ENCODE measurements at regions not wholly inside any gene's neighbourhood (a gene's known extent, or its start where the extent isn't known, plus 50 kb on each side); places are given as distances from the start of the nearest gene placed in this dataset.
"Not testable (repeated sequence)": the region's sequence is repeated elsewhere in the genome, so short reads cannot be mapped to it uniquely, and the experiment has no call there.

- no peak for DNase-seq
Measured at GRCh38 chr17:5978496-5978895, 91.7 kb upstream of the WSCD1 start.

DNA sequence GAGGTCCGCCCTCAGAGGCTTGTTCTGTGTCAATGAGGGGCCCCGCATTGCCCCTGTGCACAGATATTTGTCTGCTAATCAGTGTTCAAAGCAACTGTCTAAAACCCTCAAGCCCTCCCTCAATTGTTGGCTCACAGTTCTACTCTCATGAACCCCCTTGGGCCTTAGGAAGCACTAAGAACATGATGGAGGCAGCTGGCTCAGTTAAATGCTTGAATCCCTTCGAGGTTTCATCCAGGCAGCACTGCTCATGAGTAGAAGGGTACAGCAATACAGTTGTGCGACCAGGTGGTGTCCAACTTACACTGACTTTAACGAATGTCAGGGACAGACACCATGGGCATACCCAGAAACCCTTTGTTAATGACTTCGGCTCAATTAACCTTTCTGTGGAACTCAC lies 89.2 kb upstream of the WSCD1 start:
- DNase-seq = no peak

- DNase-seq = no peak
Measured at GRCh38 chr17:5986644-5987043, 83.5 kb upstream of the WSCD1 start.

DNA sequence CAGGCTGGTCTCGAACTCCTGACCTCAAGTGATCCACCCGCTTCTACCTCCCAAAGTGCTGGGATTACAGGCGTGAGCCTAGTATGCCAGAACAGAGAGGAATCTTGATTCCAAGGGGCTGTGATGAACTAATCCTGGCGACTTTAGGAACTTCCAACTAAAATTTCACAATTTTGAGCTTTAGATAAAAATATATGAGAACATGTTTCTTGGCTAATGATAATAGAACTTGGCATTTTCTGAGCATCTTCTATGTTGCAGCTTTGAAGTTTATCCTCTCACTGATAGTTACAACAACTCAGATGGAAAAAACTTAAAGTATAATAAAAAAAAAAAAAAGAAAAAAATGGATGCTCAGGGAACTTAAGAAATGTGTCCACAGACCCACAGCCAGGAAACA lies 69.8 kb upstream of the WSCD1 start:
- no peak for DNase-seq

DNA sequence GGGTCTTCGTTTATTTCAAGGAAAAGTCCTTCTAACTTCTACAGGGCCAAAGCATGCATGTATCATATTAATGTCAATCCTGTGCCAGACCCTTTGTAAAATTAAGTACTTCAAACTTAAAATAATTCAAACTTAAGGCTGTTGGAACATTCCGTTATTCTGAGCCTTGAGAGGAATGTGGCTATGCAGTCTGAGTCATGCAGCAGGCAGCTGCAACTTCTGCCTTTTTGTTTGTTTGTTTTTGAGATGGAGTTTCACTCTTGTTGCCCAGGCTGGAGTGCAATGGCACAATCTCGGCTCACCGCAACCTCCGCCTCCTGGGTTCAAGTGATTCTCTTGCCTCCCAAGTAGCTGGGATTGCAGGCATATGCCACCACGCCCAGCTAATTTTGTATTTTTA lies 67.0 kb upstream of the WSCD1 start:
- not testable (repeated sequence) for DNase-seq

- DNase-seq = no peak
Measured at GRCh38 chr17:6005939-6006338, 64.2 kb upstream of the WSCD1 start.

- no peak for DNase-seq
Measured at GRCh38 chr17:6011206-6011605, 59.0 kb upstream of the WSCD1 start.

DNA sequence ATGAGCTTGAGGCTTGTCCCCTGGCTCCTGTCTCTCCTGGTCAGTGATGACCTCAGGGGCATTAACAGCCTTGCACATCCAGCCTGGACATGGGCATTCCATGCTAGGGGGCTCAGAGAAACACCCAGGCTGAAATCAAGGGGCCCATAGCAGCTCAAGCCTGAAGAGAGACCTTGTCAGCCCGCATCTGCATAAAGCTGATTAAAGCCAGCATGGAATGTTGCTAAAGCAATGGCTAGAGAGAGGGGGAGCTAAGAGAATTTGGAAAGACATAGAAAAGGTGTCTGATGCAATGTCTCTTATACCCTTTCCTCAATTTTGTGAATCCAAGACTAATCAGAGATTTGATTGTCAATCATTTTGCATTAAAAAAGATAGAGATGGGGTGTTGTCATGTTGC lies 51.4 kb upstream of the WSCD1 start:
- no peak for DNase-seq

- DNase-seq = no peak
Measured at GRCh38 chr17:6019959-6020358, 50.2 kb upstream of the WSCD1 start.

DNA sequence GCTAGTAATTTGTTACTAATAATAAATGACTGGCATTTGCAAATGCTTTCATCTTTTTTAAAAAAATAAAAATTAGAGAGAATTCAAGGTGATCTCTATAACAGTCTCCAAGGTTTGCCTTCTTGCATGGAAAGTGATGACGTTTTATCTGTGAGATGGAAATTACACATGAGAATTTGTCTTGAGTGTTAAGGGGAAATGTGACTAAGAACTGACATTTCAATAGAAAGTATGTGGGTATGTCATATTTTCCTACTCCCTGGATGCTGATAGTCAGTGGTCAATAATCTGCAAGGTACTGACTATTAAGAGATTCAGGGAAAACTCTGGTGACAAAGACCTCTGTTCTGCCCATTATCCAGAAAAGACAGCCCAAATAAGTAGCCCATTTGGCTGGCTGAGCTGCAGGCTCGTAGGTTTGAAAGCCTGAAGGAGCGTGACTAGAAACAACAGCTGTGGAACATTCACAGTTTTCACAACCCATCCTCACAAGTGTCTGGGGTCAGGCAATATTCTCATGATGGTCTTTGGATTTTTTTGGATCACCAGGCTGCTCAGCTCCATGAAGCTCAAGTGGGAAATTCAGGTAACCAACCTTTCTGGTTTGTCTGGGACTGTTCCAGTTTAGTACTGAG lies 49.7 kb upstream of the WSCD1 start:
- DNase-seq = no peak

Measured in left hindlimb (tissue), 1 donor.